GM21737 (cell line): ENCODE measurements at regions not wholly inside any gene's neighbourhood (a gene's known extent, or its start where the extent isn't known, plus 50 kb on each side); places are given as distances from the start of the nearest gene placed in this dataset.

Source experiments
- ATAC-seq: cut with Tn5 transposase; IDR thresholded peaks from one replicate; pipeline ENCODE4 v1.9.1; 2021; ENCODE audit warnings: mild to moderate bottlenecking, moderate library complexity; ENCODE audit not compliant: unreplicated experiment

DNA sequence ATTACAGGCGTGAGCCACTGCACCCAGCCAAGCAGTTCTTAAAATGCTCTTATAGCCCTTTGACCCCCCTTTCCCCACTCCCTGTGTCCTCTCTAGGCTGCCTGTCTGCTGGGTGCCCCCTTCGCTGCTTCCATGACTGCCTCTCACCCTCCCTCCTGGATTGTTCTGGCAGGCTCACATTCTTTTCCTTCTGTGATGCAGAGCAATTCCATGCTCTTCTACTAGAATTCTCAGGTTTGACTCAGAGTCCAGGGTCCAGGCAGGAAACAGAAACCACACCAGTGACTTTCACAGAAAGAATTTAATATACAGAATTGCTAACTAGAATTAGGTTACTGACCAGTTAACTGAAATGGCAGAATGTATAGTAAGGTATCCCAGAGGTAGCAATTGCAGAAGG lies 244.8 kb downstream of the BAMBI start:
- ATAC-seq: no peak

GRCh38 chr10:28922861-28923260 lies 245.5 kb downstream of the BAMBI start:
- no peak for ATAC-seq

GRCh38 chr10:28924717-28925116 lies 247.4 kb downstream of the BAMBI start:
- no peak for ATAC-seq

GRCh38 chr10:28925121-28925663 lies 247.9 kb downstream of the BAMBI start:
- ATAC-seq: no peak

DNA sequence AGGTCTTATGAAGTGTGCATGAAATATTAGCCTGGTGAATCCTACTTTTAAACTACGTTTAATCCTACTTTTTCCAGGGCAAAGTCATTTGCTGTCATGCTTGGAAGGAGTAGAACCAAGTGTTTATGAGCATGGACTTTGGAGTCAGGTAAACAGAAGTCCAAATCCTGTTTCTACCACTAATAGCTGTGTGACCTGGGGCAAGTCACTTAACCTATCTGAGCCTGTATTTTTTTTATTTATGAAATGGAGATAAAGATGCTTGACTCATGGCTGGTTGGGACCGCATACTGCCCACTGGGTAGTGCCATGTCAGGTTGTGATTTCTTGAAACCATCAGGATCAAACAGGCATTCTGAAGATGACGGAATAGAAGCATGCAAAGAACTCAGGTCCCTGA lies 249.6 kb downstream of the BAMBI start:
- ATAC-seq: no peak

DNA sequence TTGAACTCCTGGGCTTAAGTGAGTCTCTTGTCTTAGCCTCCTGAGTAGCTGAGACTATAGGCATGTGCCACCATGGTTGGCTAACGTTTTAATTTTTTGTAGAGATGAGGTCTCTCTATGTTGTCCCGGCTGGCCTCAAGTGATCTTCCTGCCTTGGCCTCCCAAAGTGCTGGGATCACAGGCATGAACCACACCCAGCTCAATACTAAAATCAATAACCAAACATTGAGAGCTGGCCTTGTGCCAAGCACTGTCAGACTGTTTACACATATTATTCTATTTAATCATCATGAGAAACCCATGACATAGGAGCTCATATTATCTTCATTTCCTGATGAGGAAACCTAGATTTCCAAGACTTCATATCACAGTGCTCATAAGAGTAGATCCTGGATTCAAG lies 251.2 kb downstream of the BAMBI start:
- ATAC-seq: no peak

DNA sequence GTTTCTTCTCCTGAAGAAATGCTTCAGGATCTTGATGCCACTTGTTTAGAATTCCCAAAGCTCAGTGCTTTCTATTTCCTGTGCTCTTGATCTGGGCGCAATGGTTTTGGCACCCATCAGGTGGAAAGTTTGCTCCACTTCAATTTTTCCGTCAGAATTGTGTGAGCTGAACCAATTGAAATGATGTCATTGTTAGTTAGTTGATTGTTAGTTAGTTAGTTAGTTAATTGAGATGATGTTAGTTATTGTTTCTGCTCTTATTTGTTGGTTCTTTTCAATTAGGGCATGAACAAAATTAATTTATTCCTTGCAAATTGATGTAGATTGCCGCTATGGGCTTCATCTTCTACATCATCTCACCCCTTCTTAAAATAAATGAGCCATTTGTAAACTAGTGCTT lies 252.6 kb downstream of the BAMBI start:
- no peak for ATAC-seq

DNA sequence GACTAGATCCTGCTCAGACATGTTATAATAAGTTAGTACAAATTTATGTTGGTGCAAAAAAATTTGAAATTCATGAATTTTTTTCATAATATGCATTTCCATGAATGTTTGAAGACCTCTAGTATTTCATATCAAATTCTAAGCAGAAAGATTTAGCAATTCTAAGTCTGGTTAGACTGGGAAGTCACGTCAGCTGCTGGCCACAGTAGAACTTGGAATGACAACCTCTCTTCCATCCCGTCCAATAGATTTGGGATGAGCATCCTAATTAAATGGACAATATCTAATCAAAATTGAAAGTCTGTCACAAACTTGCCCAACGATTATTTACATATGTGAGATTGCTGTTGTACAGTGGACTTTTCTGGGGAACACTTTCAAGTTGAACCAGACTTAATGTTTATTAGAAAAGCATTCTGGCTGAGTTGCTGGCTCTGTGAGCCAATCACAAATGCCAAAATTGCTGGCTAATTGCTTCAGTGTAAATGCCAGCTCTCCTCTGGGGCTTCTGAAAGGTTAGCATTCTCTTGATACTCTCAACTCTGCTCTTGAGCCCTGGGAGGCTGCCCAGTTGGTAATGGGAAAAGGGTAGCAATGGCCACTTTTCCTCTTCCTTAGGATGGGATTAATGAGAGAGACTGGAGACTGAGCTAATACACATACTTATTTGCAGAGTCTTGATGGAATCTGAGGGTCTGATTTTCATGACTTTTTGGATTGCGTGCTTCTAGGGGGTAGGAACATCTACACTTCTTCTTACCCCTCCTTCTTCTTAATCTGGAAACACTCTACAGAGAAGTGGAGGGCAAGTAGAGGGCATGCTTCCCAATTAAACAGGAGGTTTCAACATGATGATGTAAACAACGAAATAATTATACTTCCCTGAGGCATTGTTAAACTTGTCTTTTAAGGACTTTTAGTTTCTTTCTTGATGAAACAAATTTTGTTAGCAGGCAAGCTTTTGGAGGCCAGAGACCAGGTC lies 253.5 kb downstream of the BAMBI start:
- ATAC-seq: no peak

GRCh38 chr10:28935061-28935460 lies 257.7 kb downstream of the BAMBI start:
- ATAC-seq: no peak

DNA sequence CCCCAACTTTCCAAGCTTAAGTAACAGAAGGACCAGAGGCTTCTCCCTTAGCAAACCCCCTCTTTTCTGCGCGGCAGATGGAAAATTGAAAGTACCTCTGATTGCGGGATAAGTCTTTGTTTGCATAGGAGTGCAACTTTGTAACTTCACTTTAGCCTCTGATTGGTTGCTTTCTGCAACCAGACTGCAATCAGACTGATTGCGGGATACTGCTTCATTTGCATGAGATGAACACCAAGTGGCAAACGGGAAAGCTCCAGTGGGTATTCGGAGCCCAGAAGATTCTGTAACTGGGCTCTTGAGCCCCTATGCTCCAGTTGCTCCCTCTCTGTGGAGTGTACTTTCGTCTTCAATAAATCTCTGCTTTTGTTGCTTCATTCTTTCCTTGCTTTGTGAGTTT lies 260.6 kb downstream of the BAMBI start:
- ATAC-seq: no peak

DNA sequence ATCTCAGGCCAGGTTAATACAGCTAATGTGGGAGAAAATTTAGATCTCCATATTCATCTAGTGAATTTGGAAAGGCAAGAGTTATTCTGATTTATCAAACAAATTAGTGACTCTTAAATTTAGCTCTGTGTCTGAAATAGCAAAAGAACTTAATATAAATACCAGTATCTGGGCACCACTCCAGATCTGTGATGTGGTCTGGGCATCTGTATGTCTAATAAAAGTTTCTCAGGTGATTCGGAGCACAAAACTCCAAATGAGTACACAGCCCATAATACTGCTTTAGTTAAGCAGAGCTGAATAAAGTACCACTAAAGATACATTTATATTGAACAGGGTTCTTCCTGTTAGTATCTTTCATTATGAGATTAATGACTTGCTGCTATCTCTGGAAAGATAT lies 261.4 kb downstream of the BAMBI start:
- ATAC-seq: no peak

DNA sequence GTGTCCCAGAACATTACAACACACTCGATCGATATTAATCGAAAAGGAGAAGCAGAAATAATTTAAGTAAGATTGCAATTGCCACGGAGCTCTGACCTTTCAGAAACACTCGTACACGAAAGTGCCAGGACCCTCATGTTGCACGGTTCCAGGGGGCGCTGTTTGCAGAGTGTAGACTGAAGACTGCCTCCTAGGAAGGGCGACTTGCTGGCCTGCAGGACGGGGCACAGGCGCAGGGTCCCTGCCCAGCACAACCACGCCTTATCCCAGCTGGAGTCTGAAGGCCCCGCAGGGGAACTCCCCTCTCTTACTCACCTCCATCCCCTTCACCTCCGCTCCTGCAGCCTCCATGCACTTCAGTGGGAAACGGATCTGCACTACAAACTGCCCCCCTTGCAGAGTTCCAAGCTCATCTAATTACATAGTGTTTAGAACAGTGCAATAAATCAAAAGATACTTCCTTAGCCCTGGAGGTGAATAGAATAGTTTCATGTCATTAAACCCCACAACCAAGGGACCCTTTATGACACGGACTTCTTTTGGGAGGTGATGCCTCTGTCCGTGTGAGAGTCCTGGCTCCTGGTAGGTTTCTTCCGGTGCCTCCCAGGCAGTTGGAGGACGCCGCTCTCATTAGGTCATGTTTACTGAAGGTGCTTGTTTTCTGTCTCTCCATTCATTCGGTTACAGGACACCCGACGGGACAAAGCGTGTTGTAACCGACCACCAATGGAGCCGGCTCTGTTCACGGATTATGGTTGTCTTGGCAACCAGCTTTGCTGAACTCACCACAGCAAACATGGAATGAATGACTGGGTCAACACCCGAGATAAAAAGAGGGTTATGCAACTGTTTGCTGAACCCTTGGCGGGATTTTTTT lies 262.2 kb downstream of the BAMBI start:
- no peak for ATAC-seq

GRCh38 chr10:28940158-28940888 lies 263.0 kb downstream of the BAMBI start:
- ATAC-seq: no peak

DNA sequence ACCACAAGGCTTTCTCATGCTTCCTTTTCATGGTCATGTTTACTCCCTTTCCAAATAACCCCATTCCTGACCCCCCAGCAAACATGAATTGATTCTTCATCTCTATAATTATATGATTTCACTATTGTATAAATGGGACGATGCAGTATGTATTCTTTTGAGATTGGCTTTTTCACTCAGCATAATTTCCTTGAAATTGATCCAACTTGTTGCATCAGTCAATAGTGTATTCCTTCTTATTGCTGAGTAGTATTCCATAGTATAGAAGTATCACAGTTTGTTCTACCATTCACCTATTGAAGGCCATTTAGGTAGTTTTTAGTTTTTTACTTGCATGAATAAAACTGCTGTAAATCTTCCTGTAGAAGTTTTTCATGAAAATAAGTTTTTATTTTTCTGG lies 264.7 kb downstream of the BAMBI start:
- ATAC-seq: no peak

GRCh38 chr10:28945959-28946358 lies 268.6 kb downstream of the BAMBI start:
- no peak for ATAC-seq

DNA sequence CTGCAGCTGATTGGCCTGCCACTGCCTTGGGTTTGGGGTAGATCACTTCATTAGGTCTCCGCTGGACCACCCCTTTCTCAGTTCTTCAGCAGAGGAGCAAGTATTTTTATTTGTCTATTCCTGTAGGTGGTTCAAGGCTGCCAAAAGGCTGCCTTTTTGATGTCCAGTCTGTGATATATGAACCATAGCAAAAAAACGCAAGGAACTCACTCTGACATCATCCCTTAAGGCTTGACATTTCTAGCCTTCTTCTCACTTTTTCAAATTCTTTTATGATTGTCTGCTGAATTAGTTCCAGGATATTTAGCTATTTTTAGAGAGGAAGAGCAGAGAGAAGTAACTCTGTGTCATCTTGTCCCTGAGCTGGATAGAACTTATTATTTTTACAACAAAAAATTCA lies 269.2 kb downstream of the BAMBI start:
- ATAC-seq: no peak

DNA sequence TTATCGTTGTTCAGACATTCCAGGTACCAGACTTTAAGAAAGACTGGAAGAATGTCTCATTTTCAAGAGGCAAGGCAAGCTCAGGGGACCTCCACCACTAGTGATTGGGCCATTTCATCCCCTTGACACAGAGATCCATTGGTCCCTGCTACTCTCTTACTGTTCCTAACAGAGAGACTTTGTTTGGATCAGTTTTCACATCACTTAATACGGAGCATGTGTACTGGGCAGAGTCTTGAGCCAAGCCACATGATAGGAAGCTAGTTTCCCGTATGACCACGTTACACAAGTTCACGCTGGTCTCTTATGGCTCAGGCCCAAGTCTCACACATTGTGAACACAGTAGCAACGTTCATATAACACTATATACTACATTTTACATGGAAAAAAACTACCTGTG lies 269.9 kb downstream of the BAMBI start:
- ATAC-seq: no peak

DNA sequence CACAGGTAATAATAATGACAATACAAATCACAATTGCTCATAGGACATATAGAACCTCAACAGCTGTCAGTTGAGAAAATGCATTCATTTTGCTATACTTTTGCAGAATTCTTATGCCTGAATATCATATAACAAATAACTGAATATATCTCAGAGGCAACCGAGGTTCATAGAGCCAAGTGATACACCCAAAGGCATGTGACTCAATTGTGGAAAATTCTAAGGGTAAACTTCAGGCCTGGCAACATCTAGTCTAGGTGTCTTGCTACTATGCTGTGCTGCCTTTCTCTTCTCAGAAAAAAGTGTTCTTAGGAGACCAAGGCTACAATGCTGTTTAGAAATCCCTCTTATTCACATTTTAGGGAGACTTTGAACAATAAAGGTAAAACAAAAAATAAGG lies 270.7 kb downstream of the BAMBI start:
- ATAC-seq: no peak

DNA sequence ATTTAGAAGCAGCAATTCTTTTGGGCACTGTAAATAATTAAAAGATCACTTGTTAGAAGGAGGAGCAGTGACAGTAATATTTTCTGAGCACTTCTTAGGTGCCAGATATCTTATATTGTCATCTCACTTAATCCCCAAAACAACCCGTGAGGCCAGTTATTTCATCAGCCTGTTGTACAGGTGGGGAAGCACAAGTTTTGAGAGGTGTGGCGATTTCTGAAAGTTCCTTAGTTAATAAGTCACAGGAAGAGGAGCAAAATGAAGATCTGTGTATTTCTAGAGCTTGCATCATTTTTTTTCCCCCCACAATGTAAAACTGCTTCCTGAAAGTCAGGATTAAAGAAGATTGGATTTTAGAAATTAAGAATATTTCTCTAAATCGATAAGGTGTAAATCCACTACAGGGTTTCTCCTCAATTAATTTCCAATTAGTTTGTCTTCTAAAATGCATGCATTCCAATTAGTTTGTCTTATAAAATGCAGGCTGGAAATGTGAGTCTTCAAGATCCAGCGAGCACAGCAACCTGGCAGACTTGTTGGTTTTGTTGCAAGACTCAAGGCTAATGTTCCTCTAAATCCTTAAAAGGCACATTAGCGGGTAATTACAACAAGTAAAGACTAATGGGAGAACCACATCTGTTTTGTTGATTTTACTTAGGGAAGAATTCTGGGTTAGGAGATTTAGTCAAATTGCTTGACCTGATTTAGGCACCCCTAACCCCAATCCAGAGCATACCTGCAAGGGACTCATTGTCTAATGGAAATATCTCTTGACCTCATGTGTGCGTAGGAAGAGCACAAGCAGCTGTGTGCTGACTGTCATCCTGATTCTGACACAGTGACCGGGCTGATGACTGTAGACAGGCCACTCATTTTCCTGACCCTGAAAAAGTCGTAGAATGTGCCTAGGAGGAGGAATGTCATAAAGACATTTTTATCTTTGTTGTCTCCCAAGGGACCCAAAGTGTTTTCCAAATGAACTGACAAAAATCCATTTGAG lies 272.0 kb downstream of the BAMBI start:
- ATAC-seq: peak; percentile 57

DNA sequence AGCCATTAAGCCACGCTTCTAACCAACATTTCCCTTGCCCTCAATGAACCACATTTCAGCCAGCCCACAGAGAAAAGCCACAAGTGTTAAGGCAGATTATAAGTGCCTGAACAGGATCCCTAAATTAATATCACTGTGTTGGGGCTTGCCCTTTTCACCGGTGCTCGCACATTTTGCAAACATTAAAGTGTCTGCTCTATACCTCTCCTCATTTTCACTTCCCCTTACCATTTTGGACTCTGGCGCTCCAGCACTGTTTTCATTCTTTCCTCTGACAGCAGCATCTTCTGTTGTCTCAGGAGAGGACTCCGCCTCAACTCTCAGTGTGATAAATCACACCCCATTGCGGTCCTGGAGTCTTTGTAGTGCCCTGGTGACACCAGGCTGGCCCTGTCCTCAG lies 274.2 kb downstream of the BAMBI start:
- no peak for ATAC-seq
